Fibroblast of lung (primary cell): ENCODE measurements at regions not wholly inside any gene's neighbourhood (a gene's known extent, or its start where the extent isn't known, plus 50 kb on each side); places are given as distances from the start of the nearest gene placed in this dataset.
A peak's percentile ranks its signal among the peaks of the same experiment; 100 is the strongest.

Source experiments
- DNase-seq, 2 donors: peaks; one replicate each; pipeline versions ENCODE4 v3.0.0 to v3.0.0-alpha.2; 2010; ENCODE audit warnings: low read depth in 2 of 2
- H2AFZ ChIP-seq: 2 replicates; pipeline ENCODE4 v1.5.1; 2012; ENCODE audit warnings: low read length, control low read depth, inconsistent platforms
- H3K27ac ChIP-seq: 2 replicates; pipeline ENCODE4 v1.5.1; 2011; ENCODE audit warnings: low read length, control low read depth; ENCODE audit not compliant: insufficient read depth
- H3K27me3 ChIP-seq: 2 replicates; pipeline ENCODE4 v1.5.1; 2011; ENCODE audit warnings: mild to moderate bottlenecking, low read length; ENCODE audit not compliant: control insufficient read depth, insufficient read depth
- H3K36me3 ChIP-seq: 2 replicates; pipeline ENCODE4 v1.5.1; 2011; ENCODE audit warnings: low read length; ENCODE audit not compliant: control insufficient read depth, insufficient read depth
- H3K4me1 ChIP-seq: 2 replicates; pipeline ENCODE4 v1.5.1; 2011; ENCODE audit warnings: low read length; ENCODE audit not compliant: control insufficient read depth, insufficient read depth; ENCODE audit errors: extremely low read depth
- H3K4me2 ChIP-seq: 2 replicates; pipeline ENCODE4 v1.5.1; 2011; ENCODE audit warnings: low read length, control low read depth; ENCODE audit not compliant: insufficient read depth; ENCODE audit errors: extremely low read depth
- H3K4me3 ChIP-seq, 4 experiments: fragments of 200-600 bp in 1 of 4; sonication (generic) in 1 of 4; replicated peaks in 1 of 4; 2 replicates each; pipeline ENCODE4 v1.5.1; 2011 to 2016; ENCODE audit warnings: low read length in 4 of 4, low read depth in 3 of 4, mild to moderate bottlenecking in 3 of 4, control low read depth in 2 of 4, inconsistent platforms in 1 of 4, mixed read lengths in 1 of 4; ENCODE audit not compliant: insufficient read depth in 1 of 4; ENCODE audit errors: control extremely low read depth in 1 of 4
- H3K79me2 ChIP-seq: 2 replicates; pipeline ENCODE4 v1.5.1; 2012; ENCODE audit warnings: mild to moderate bottlenecking, low read length, inconsistent platforms; ENCODE audit not compliant: control insufficient read depth, insufficient read depth
- H3K9ac ChIP-seq: 2 replicates; pipeline ENCODE4 v1.5.1; 2011; ENCODE audit warnings: mild to moderate bottlenecking, low read length, control low read depth; ENCODE audit not compliant: insufficient read depth
- H3K9me3 ChIP-seq: 2 replicates; pipeline ENCODE4 v1.5.1; 2012; ENCODE audit warnings: low read depth, low read length; ENCODE audit not compliant: control insufficient read depth, insufficient read depth
- H4K20me1 ChIP-seq: 2 replicates; pipeline ENCODE4 v1.5.1; 2011; ENCODE audit warnings: low read length; ENCODE audit not compliant: control insufficient read depth, insufficient read depth; ENCODE audit errors: extremely low read depth
- CTCF ChIP-seq, 2 donors: IDR thresholded peaks in 1 of 2; conservative IDR thresholded peaks in 1 of 2; 1 replicate in 1 of 2; 2 replicates in 1 of 2; pipeline ENCODE4 v1.5.1; 2011 to 2012; ENCODE audit warnings: low read length in 2 of 2, control low read depth in 1 of 2, inconsistent platforms in 1 of 2, low read depth in 1 of 2, mild to moderate bottlenecking in 1 of 2
- EZH2 ChIP-seq: IDR thresholded peaks from 2 replicates; pipeline ENCODE4 v1.5.1; 2012; ENCODE audit warnings: low read length, control low read depth, mild to moderate bottlenecking; ENCODE audit errors: missing control alignments

- Histone ChIP-seq H3K79me2 (no peaks in the 10 kb centered on the region), H3K36me3 (no peaks in the 10 kb centered on the region), H3K4me1 (no peaks in the 10 kb centered on the region), H2AFZ (no peak overlapping the region), H4K20me1 (no peaks in the 10 kb centered on the region), H3K27me3 (no peaks in the 10 kb centered on the region), H3K9me3 (no peaks in the 10 kb centered on the region), H3K4me2 (no peak overlapping the region), H3K27ac (no peak overlapping the region), H3K9ac (no peak overlapping the region), H3K4me3 (no peak overlapping the region)
- no peak for TF ChIP-seq CTCF (conservative IDR thresholded peaks at IDR 0.05 in 1 of 2, IDR thresholded peaks at IDR 0.05 in 1 of 2; ENCODE audit: low read depth in 1 of 2, low read length in 2 of 2)
- TF ChIP-seq EZH2: no peak
- peak in 1 of 2 donors; percentile 41 for DNase-seq
Measured at GRCh38 chr2:51971136-51971535, 939.2 kb upstream of the NRXN1 start.

GRCh38 chr2:51969347-51969746 is 937.4 kb upstream of the NRXN1 start:
- no peak overlapping the region for H3K4me3 ChIP-seq

GRCh38 chr2:51960841-51961335 is 929.0 kb upstream of the NRXN1 start:
- no peak overlapping the region for H3K4me2 ChIP-seq
- H2AFZ ChIP-seq: no peak overlapping the region
- H3K27me3 ChIP-seq: no peaks in the 10 kb centered on the region
- H3K36me3 ChIP-seq: no peaks in the 10 kb centered on the region
- no peak overlapping the region for H3K27ac ChIP-seq
- no peaks in the 10 kb centered on the region for H3K79me2 ChIP-seq
- H3K9me3 ChIP-seq: no peaks in the 10 kb centered on the region
- H4K20me1 ChIP-seq: no peaks in the 10 kb centered on the region
- H3K4me3 ChIP-seq: no peak overlapping the region
- no peak overlapping the region for H3K9ac ChIP-seq
- DNase-seq: peak in 1 of 2 donors; percentile 40
- no peaks in the 10 kb centered on the region for H3K4me1 ChIP-seq
- TF ChIP-seq EZH2: no peak
- TF ChIP-seq CTCF (conservative IDR thresholded peaks at IDR 0.05 in 1 of 2, IDR thresholded peaks at IDR 0.05 in 1 of 2; ENCODE audit: low read depth in 1 of 2, low read length in 2 of 2): no peak

More at GRCh38 chr2:51969347-51969746, 937.4 kb upstream of the NRXN1 start:
- no peak for DNase-seq
- TF ChIP-seq CTCF (conservative IDR thresholded peaks at IDR 0.05 in 1 of 2, IDR thresholded peaks at IDR 0.05 in 1 of 2; ENCODE audit: low read depth in 1 of 2, low read length in 2 of 2) (no peak), EZH2 (no peak)
- Histone ChIP-seq H3K79me2 (no peaks in the 10 kb centered on the region), H3K9ac (no peak overlapping the region), H2AFZ (no peak overlapping the region), H4K20me1 (no peaks in the 10 kb centered on the region), H3K4me1 (no peaks in the 10 kb centered on the region), H3K4me2 (no peak overlapping the region), H3K9me3 (no peaks in the 10 kb centered on the region), H3K36me3 (no peaks in the 10 kb centered on the region), H3K27ac (no peak overlapping the region), H3K27me3 (no peaks in the 10 kb centered on the region)
